HCT116 (cell line): ENCODE measurements at regions not wholly inside any gene's neighbourhood (a gene's known extent, or its start where the extent isn't known, plus 50 kb on each side); places are given as distances from the start of the nearest gene placed in this dataset.

Experiments
- CTCF ChIP-seq, 3 experiments: fragments of 200-600 bp in 1 of 3; sonication (generic) in 1 of 3; IDR thresholded peaks in 2 of 3; conservative IDR thresholded peaks in 1 of 3; 2 replicates each; pipeline ENCODE4 v1.5.1; 2012 to 2017; ENCODE audit warnings: low read depth in 2 of 3, low read length in 2 of 3, antibody characterized with exemption in 1 of 3, borderline replicate concordance in 1 of 3, control low read depth in 1 of 3, mild to moderate bottlenecking in 1 of 3, mixed read lengths in 1 of 3, mixed run types in 1 of 3, moderate library complexity in 1 of 3; ENCODE audit not compliant: insufficient read depth in 1 of 3
- EZH2 ChIP-seq: fragments of 200-600 bp; sonication (generic); IDR thresholded peaks from 2 replicates; pipeline ENCODE4 v1.6.1; 2017; ENCODE audit warnings: antibody characterized with exemption, mixed run types
- EZH2phosphoT487 ChIP-seq: fragments of 200-600 bp; IDR thresholded peaks from 2 replicates; pipeline ENCODE4 v1.6.1; 2018; ENCODE audit warnings: antibody characterized with exemption, borderline replicate concordance
- JUND ChIP-seq: IDR thresholded peaks from 2 replicates; pipeline ENCODE4 v1.6.1; 2012
- MAX ChIP-seq: IDR thresholded peaks from 2 replicates; pipeline ENCODE4 v1.6.1; 2012
- POLR2A ChIP-seq: IDR thresholded peaks from 2 replicates; pipeline ENCODE4 v1.7.0; 2011; ENCODE audit warnings: borderline replicate concordance; ENCODE audit not compliant: insufficient read depth, insufficient read length; ENCODE audit errors: extremely low read depth
- POLR2AphosphoS5 ChIP-seq: IDR thresholded peaks from 2 replicates; pipeline ENCODE4 v1.6.1; 2011; ENCODE audit warnings: mild to moderate bottlenecking, low read depth, low read length, moderate library complexity
- YY1 ChIP-seq: IDR thresholded peaks from 2 replicates; pipeline ENCODE4 v1.6.1; 2011; ENCODE audit warnings: low read length, low read depth, moderate library complexity, mild to moderate bottlenecking; ENCODE audit not compliant: insufficient replicate concordance; ENCODE audit errors: extremely low read depth
- ZBTB33 ChIP-seq: IDR thresholded peaks from 2 replicates; pipeline ENCODE4 v1.6.1; 2011; ENCODE audit warnings: mild to moderate bottlenecking, low read length, moderate library complexity; ENCODE audit not compliant: insufficient replicate concordance; ENCODE audit errors: extremely low read depth
- ZNF274 ChIP-seq: fragments of 200-500 bp; sonication (Bioruptor generic); IDR thresholded peaks from 2 replicates; pipeline ENCODE4 v1.6.1; 2014; ENCODE audit warnings: mild to moderate bottlenecking, low read depth, low read length, inconsistent platforms

GRCh38 chrX:114210879-114211278 lies 373.0 kb upstream of the HTR2C start:
- TF ChIP-seq CTCF (IDR thresholded peaks at IDR 0.05 in 2 of 3, conservative IDR thresholded peaks at IDR 0.05 in 1 of 3; ENCODE audit: borderline replicate concordance in 1 of 3, insufficient read depth in 1 of 3, low read depth in 2 of 3, low read length in 2 of 3), result no peak
- no peak for TF ChIP-seq POLR2A
- no peak for TF ChIP-seq YY1
- no peak for TF ChIP-seq EZH2phosphoT487
- no peak for TF ChIP-seq JUND
- no peak for TF ChIP-seq MAX
- TF ChIP-seq EZH2, result no peak
- TF ChIP-seq POLR2AphosphoS5, result no peak
- TF ChIP-seq ZNF274, result no peak
- no peak for TF ChIP-seq ZBTB33
